Right lobe of liver (tissue), 6 donors: ENCODE measurements at regions not wholly inside any gene's neighbourhood (a gene's known extent, or its start where the extent isn't known, plus 50 kb on each side); places are given as distances from the start of the nearest gene placed in this dataset.

ENCODE experiments used
- ATAC-seq, 4 donors: fragments of 200-7000 bp; cut with Tn5 transposase; one replicate each; pipeline ENCODE4 v1.9.1; 2020; ENCODE audit warnings: mild to moderate bottlenecking in 4 of 4, moderate library complexity in 4 of 4
- DNase-seq, 3 donors: peaks; one replicate each; pipeline ENCODE4 v3.0.0-alpha.2; 2020
- H3K27ac ChIP-seq, 3 donors: fragments of 200-600 bp; one replicate each; pipeline ENCODE4 v1.8.0; 2022
- H3K27me3 ChIP-seq, 2 donors: fragments of 200-600 bp; one replicate each; pipeline ENCODE4 v1.8.0; 2022
- H3K36me3 ChIP-seq, 4 donors: fragments of 200-600 bp; sonication (generic) in 1 of 4; one replicate each; pipeline versions ENCODE4 v1.5.1 to v1.8.0; 2017 to 2022; ENCODE audit warnings: control low read depth in 1 of 4
- H3K4me1 ChIP-seq, 4 donors: fragments of 200-600 bp; sonication (generic) in 1 of 4; one replicate each; pipeline versions ENCODE4 v1.5.1 to v1.8.0; 2017 to 2022; ENCODE audit warnings: control low read depth in 1 of 4
- H3K4me3 ChIP-seq, 3 donors: fragments of 200-600 bp; one replicate each; pipeline ENCODE4 v1.8.0; 2022
- H3K9me3 ChIP-seq, 4 donors: fragments of 200-600 bp; sonication (generic) in 1 of 4; one replicate each; pipeline versions ENCODE4 v1.5.1 to v1.8.0; 2017 to 2022; ENCODE audit warnings: control low read depth in 1 of 4
- CTCF ChIP-seq, 4 donors: fragments of 200-600 bp in 3 of 4; fragments of 450-650 bp in 1 of 4; IDR thresholded peaks; one replicate each; pipeline versions ENCODE4 v1.5.1 to v1.8.0; 2016 to 2022; ENCODE audit warnings: antibody characterized with exemption in 4 of 4, mild to moderate bottlenecking in 2 of 4
- POLR2A ChIP-seq: fragments of 450-650 bp; IDR thresholded peaks from one replicate; pipeline ENCODE4 v1.6.1; 2017; ENCODE audit warnings: antibody characterized with exemption, mild to moderate bottlenecking
- WGBS: methylation state at CpG from one replicate; pipeline ENCODE4 v1.1.6; 2018; ENCODE audit warnings: low coverage, low lambda C conversion rate; ENCODE audit not compliant: insufficient coverage; ENCODE audit errors: missing lambda C conversion rate; 5-methylcytosine and 5-hydroxymethylcytosine counted together
- intact Hi-C, 2 donors: fragments of 100-400 bp; cut with DNase I; formaldehyde crosslinking; loops; one replicate each; pipeline versions ENCODE4 v1.11.2 to v1.14.1; 2022
- small RNA-seq, 2 experiments: library from RNA; depleted of rRNA; stranded (forward); fragments of <200 nt; gene quantifications; one replicate each; pipeline ENCODE3, GENCODE V24; 2016
- donor health status: DM: no; HTN: yes; CAD: no.
- donor health status: DM: no; HTN: no; CAD: no.
- donor health status: DM: no; HTN: no; CAD: no.
- donor health status: DM: no; HTN: yes; CAD: no.
- donor health status: DM: no; HTN: yes; CAD: no.

DNA sequence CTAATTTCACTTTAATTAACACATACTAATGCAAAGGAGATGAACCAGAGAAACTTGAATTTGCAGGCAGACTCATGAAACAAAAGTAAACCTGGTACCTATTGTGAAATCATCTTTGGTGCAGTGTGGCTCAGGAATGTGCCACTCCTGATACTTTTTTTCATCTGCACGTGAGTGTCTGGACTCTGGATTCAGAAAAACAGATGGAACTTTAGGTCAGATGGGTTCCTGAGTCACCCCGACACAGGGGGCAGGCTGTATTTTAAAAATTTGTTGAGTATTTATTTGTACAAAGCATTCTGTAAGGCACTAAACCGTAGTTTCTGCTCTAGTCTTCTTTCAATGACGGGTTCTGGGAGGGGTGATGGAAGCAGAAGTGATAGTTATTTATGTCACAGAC is 52.2 kb upstream of the TUT7 start:
- Histone ChIP-seq H3K4me3 (peak overlapping the region in 1 of 3 donors; percentile 16), H3K27ac (peak overlapping the region; percentile 7 to 95 (median 87)), H3K27me3 (no peaks in the 10 kb centered on the region), H3K36me3 (no peaks in the 10 kb centered on the region), H3K4me1 (peaks cover 0 to 51% (median 21%) of the 10 kb centered on the region in 4 donors), H3K9me3 (no peaks in the 10 kb centered on the region)
- ATAC-seq (peak; percentile 46 to 68 (median 55)), DNase-seq (peak in 1 of 3 donors; percentile 65)
- no peak for TF ChIP-seq CTCF (IDR thresholded peaks at IDR 0.05)
- no peak for TF ChIP-seq POLR2A
- 14% methylated on average over 4 of the region's 4 CpGs for WGBS
- intact Hi-C loops, result no loop called here

GRCh38 chr9:86405926-86406325 is 51.7 kb upstream of the TUT7 start:
- no peaks in the 10 kb centered on the region for H3K27me3 ChIP-seq
- H3K36me3 ChIP-seq, result no peaks in the 10 kb centered on the region
- TF ChIP-seq POLR2A, result no peak
- no peak for TF ChIP-seq CTCF (IDR thresholded peaks at IDR 0.05)
- H3K4me1 ChIP-seq, result peaks cover 0 to 51% (median 21%) of the 10 kb centered on the region in 4 donors
- ATAC-seq, result peak; percentile 1 to 47 (median 12)
- no peaks in the 10 kb centered on the region for H3K9me3 ChIP-seq
- H3K4me3 ChIP-seq, result peak overlapping the region in 2 of 3 donors; percentile 3 to 11
- no peak for DNase-seq
- peak overlapping the region; percentile 7 to 95 (median 87) for H3K27ac ChIP-seq
- intact Hi-C loops, result no loop called here
- 10% methylated on average over 4 of the region's 4 CpGs for WGBS

GRCh38 chr9:86405086-86405491 is 50.9 kb upstream of the TUT7 start:
- intact Hi-C loops, result no loop called here
- Histone ChIP-seq H3K4me1 (peaks cover 0 to 51% (median 21%) of the 10 kb centered on the region in 4 donors), H3K4me3 (no peak overlapping the region), H3K27me3 (no peaks in the 10 kb centered on the region), H3K27ac (peak overlapping the region in 2 of 3 donors; percentile 87 to 95), H3K9me3 (no peaks in the 10 kb centered on the region), H3K36me3 (no peaks in the 10 kb centered on the region)
- DNase-seq (peak in 1 of 3 donors; percentile 63), ATAC-seq (peak; percentile 73 to 88 (median 78))
- 42% methylated on average over 2 of the region's 2 CpGs for WGBS
- no peak for TF ChIP-seq POLR2A
- TF ChIP-seq CTCF (IDR thresholded peaks at IDR 0.05), result no peak

Small RNA genes lying in the stretch of these regions (small RNA-seq; reads per million reads assigned to genes)
- gene AL158828.1, result 0 reads per million in 2 experiments
- gene RNU2-36P, result 0.77 to 3.9 reads per million in 2 experiments
